Lower lobe of right lung (tissue), 2 donors: ENCODE measurements at regions not wholly inside any gene's neighbourhood (a gene's known extent, or its start where the extent isn't known, plus 50 kb on each side); places are given as distances from the start of the nearest gene placed in this dataset.

Experiments used
- ATAC-seq, 2 donors: fragments of 200-7000 bp; cut with Tn5 transposase; one replicate each; pipeline ENCODE4 v1.9.1; 2020 to 2022; ENCODE audit warnings: mild to moderate bottlenecking in 2 of 2, moderate library complexity in 2 of 2
- DNase-seq: peaks from one replicate; pipeline ENCODE4 v3.0.0-alpha.2; 2020
- H3K27ac ChIP-seq: fragments of 200-600 bp; one replicate; pipeline ENCODE4 v1.8.0; 2022
- H3K27me3 ChIP-seq: fragments of 200-600 bp; one replicate; pipeline ENCODE4 v1.8.0; 2022; ENCODE audit warnings: low read depth
- H3K36me3 ChIP-seq: fragments of 200-600 bp; one replicate; pipeline ENCODE4 v1.8.0; 2022; ENCODE audit warnings: mild to moderate bottlenecking
- H3K4me1 ChIP-seq: fragments of 200-600 bp; one replicate; pipeline ENCODE4 v1.8.0; 2022
- H3K4me3 ChIP-seq: fragments of 200-600 bp; one replicate; pipeline ENCODE4 v1.8.0; 2022; ENCODE audit warnings: mild to moderate bottlenecking
- H3K9me3 ChIP-seq: fragments of 200-600 bp; one replicate; pipeline ENCODE4 v1.8.0; 2022
- CTCF ChIP-seq: fragments of 200-600 bp; IDR thresholded peaks from one replicate; pipeline ENCODE4 v1.8.0; 2022; ENCODE audit warnings: antibody characterized with exemption, mild to moderate bottlenecking
- intact Hi-C: fragments of 100-400 bp; cut with DNase I; formaldehyde crosslinking; loops from one replicate; pipeline ENCODE4 v1.11.0; 2022
- donor health status: DM: no; HTN: yes; CAD: no; lungs with severe emphysema.

- TF ChIP-seq CTCF = no peak
- no peaks in the 10 kb centered on the region for H3K36me3 ChIP-seq
- DNase-seq = no peak
- H3K27me3 ChIP-seq = no peaks in the 10 kb centered on the region
- no peaks in the 10 kb centered on the region for H3K4me1 ChIP-seq
- intact Hi-C loops = no loop called here
- no peak overlapping the region for H3K4me3 ChIP-seq
- no peak overlapping the region for H3K27ac ChIP-seq
- no peak for ATAC-seq
- no peaks in the 10 kb centered on the region for H3K9me3 ChIP-seq
These were observed 158.6 kb upstream of the RIMS1 start for GRCh38 chr6:71727632-71728294.

GRCh38 chr6:71730284-71730683, 156.1 kb upstream of the RIMS1 start:
- Histone ChIP-seq H3K27ac (no peak overlapping the region), H3K4me1 (no peaks in the 10 kb centered on the region), H3K9me3 (no peaks in the 10 kb centered on the region), H3K4me3 (no peak overlapping the region), H3K27me3 (no peaks in the 10 kb centered on the region), H3K36me3 (no peaks in the 10 kb centered on the region)
- ATAC-seq (no peak), DNase-seq (no peak)
- TF ChIP-seq CTCF = no peak
- intact Hi-C loops = no loop called here

- H3K4me1 ChIP-seq = no peaks in the 10 kb centered on the region
- DNase-seq (no peak), ATAC-seq (no peak)
- TF ChIP-seq CTCF = no peak
- H3K36me3 ChIP-seq = no peaks in the 10 kb centered on the region
- H3K4me3 ChIP-seq = no peak overlapping the region
- intact Hi-C loops = no loop called here
- H3K27me3 ChIP-seq = no peaks in the 10 kb centered on the region
- no peaks in the 10 kb centered on the region for H3K9me3 ChIP-seq
- H3K27ac ChIP-seq = no peak overlapping the region
These were observed 152.1 kb upstream of the RIMS1 start for GRCh38 chr6:71733970-71734899.

GRCh38 chr6:71737953-71738352, 148.4 kb upstream of the RIMS1 start:
- H3K27ac ChIP-seq = no peak overlapping the region
- H3K4me3 ChIP-seq = no peak overlapping the region
- H3K9me3 ChIP-seq = no peaks in the 10 kb centered on the region
- TF ChIP-seq CTCF = no peak
- no peaks in the 10 kb centered on the region for H3K4me1 ChIP-seq
- ATAC-seq (no peak), DNase-seq (no peak)
- H3K27me3 ChIP-seq = no peaks in the 10 kb centered on the region
- H3K36me3 ChIP-seq = no peaks in the 10 kb centered on the region
- intact Hi-C loops = no loop called here

GRCh38 chr6:71745525-71745924, 140.8 kb upstream of the RIMS1 start:
- no peaks in the 10 kb centered on the region for H3K9me3 ChIP-seq

More at GRCh38 chr6:71745525-71745924, 140.8 kb upstream of the RIMS1 start:
- TF ChIP-seq CTCF = no peak
- H3K27me3 ChIP-seq = no peaks in the 10 kb centered on the region
- ATAC-seq (no peak), DNase-seq (no peak)
- no peaks in the 10 kb centered on the region for H3K4me1 ChIP-seq
- intact Hi-C loops = no loop called here
- H3K36me3 ChIP-seq = no peaks in the 10 kb centered on the region
- no peak overlapping the region for H3K27ac ChIP-seq
- H3K4me3 ChIP-seq = no peak overlapping the region
